Endothelial cell of umbilical vein (primary cell): ENCODE measurements at regions not wholly inside any gene's neighbourhood (a gene's known extent, or its start where the extent isn't known, plus 50 kb on each side); places are given as distances from the start of the nearest gene placed in this dataset.

Experiments
- EZH2 ChIP-seq: IDR thresholded peaks from 2 replicates; pipeline ENCODE4 v1.6.1; 2012; ENCODE audit warnings: borderline replicate concordance, low read depth, mild to moderate bottlenecking, moderate library complexity, low read length, inconsistent platforms; ENCODE audit not compliant: severe bottlenecking
- JUN ChIP-seq: IDR thresholded peaks from 2 replicates; pipeline ENCODE4 v1.6.1; 2011; ENCODE audit warnings: borderline replicate concordance, low read depth; ENCODE audit not compliant: insufficient read length, insufficient read depth
- TF ChIP-seq, protein P1 (sequence below), 2 donors: IDR thresholded peaks; 1 replicate in 1 of 2; 2 replicates in 1 of 2; pipeline ENCODE4 v1.5.1; 2011; ENCODE audit warnings: low read length in 2 of 2, mild to moderate bottlenecking in 2 of 2, moderate library complexity in 2 of 2, control low read depth in 1 of 2, inconsistent platforms in 1 of 2, low read depth in 1 of 2; ENCODE audit not compliant: insufficient read depth in 1 of 2; ENCODE audit errors: extremely low read depth in 1 of 2

DNA sequence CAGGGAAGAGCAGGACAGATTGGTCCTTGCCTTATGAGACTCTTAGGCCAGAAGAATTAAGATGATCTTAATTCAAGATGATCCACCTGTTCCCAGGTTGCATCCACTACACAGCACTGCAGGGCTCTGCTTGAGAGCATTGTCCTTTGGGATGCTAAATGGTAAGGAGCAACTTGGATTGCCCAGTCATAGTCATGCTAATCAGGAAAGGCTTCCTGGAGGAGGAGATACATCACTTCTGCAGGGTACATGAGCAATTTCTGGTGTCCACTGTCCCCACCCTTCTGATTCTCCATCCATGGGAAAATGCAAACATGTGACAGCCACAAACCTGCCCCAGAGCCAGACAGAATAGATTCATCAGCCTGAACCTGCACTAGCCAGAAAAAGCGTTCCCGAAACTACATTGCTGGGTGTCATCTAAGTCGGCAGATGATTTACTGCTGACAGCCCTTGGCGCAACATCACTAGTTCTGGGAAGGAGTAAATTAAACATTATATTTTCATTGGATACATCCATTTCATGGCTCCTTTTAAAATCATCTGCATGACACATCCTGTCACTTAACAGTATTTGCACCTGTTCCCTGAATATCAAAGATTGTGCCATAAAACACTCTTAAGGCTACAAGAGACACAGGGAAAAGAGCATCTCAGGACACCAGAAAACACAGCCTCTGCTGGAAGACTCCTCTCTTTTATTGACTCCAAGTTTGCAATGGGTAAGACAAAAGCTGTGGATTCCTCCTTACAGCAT is 282.2 kb downstream of the MAF start:
- TF ChIP-seq, protein P1, sequence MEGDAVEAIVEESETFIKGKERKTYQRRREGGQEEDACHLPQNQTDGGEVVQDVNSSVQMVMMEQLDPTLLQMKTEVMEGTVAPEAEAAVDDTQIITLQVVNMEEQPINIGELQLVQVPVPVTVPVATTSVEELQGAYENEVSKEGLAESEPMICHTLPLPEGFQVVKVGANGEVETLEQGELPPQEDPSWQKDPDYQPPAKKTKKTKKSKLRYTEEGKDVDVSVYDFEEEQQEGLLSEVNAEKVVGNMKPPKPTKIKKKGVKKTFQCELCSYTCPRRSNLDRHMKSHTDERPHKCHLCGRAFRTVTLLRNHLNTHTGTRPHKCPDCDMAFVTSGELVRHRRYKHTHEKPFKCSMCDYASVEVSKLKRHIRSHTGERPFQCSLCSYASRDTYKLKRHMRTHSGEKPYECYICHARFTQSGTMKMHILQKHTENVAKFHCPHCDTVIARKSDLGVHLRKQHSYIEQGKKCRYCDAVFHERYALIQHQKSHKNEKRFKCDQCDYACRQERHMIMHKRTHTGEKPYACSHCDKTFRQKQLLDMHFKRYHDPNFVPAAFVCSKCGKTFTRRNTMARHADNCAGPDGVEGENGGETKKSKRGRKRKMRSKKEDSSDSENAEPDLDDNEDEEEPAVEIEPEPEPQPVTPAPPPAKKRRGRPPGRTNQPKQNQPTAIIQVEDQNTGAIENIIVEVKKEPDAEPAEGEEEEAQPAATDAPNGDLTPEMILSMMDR (IDR thresholded peaks at IDR 0.05; ENCODE audit: extremely low read depth in 1 of 2, insufficient read depth in 1 of 2, low read depth in 1 of 2, low read length in 2 of 2), result no peak
- TF ChIP-seq JUN (no peak), EZH2 (no peak)
